Mucosa of stomach (tissue), 1 donor: ENCODE measurements at regions not wholly inside any gene's neighbourhood (a gene's known extent, or its start where the extent isn't known, plus 50 kb on each side); places are given as distances from the start of the nearest gene placed in this dataset.

ENCODE experiments used
- H3K27me3 ChIP-seq: one replicate; pipeline ENCODE4 v1.7.0; 2013; ENCODE audit warnings: mild to moderate bottlenecking, low read length; ENCODE audit not compliant: control insufficient read depth, insufficient read depth
- H3K36me3 ChIP-seq: one replicate; pipeline ENCODE4 v1.7.0; 2013; ENCODE audit warnings: low read length; ENCODE audit not compliant: control insufficient read depth, insufficient read depth
- H3K4me1 ChIP-seq: one replicate; pipeline ENCODE4 v1.7.0; 2013; ENCODE audit warnings: mild to moderate bottlenecking, low read length; ENCODE audit not compliant: control insufficient read depth, insufficient read depth
- H3K4me3 ChIP-seq: one replicate; pipeline ENCODE4 v1.7.0; 2013; ENCODE audit warnings: low read length
- H3K9ac ChIP-seq: one replicate; pipeline ENCODE4 v1.7.0; 2013; ENCODE audit warnings: mild to moderate bottlenecking, low read length, moderate library complexity
- H3K9me3 ChIP-seq: one replicate; pipeline ENCODE4 v1.7.0; 2013; ENCODE audit warnings: mild to moderate bottlenecking, low read length, moderate library complexity; ENCODE audit not compliant: control insufficient read depth
- donor health status: Pancreatic carcinoma.

GRCh38 chr1:218659911-218660677 is 315.0 kb downstream of the TGFB2 start:
- no peaks in the 10 kb centered on the region for H3K4me1 ChIP-seq
- no peaks in the 10 kb centered on the region for H3K27me3 ChIP-seq
- H3K9ac ChIP-seq: no peak overlapping the region
- no peaks in the 10 kb centered on the region for H3K36me3 ChIP-seq
- H3K9me3 ChIP-seq: no peaks in the 10 kb centered on the region
- no peak overlapping the region for H3K4me3 ChIP-seq

- Histone ChIP-seq H3K9me3 (no peaks in the 10 kb centered on the region), H3K4me3 (no peak overlapping the region), H3K4me1 (no peaks in the 10 kb centered on the region), H3K9ac (no peak overlapping the region), H3K27me3 (no peaks in the 10 kb centered on the region), H3K36me3 (no peaks in the 10 kb centered on the region)
These were observed 315.5 kb downstream of the TGFB2 start for GRCh38 chr1:218660678-218661053.

GRCh38 chr1:218661411-218661810 is 316.3 kb downstream of the TGFB2 start:
- H3K9ac ChIP-seq: no peak overlapping the region
- peaks cover 4% of the 10 kb centered on the region for H3K4me1 ChIP-seq
- H3K4me3 ChIP-seq: no peak overlapping the region
- no peaks in the 10 kb centered on the region for H3K9me3 ChIP-seq
- no peaks in the 10 kb centered on the region for H3K36me3 ChIP-seq
- no peaks in the 10 kb centered on the region for H3K27me3 ChIP-seq

- H3K4me1 ChIP-seq: peaks cover 4% of the 10 kb centered on the region
- no peak overlapping the region for H3K9ac ChIP-seq
- no peaks in the 10 kb centered on the region for H3K36me3 ChIP-seq
- no peaks in the 10 kb centered on the region for H3K27me3 ChIP-seq
- H3K4me3 ChIP-seq: no peak overlapping the region
- H3K9me3 ChIP-seq: no peaks in the 10 kb centered on the region
These were observed 319.4 kb downstream of the TGFB2 start for GRCh38 chr1:218664385-218665170.

GRCh38 chr1:218665221-218665620 is 320.1 kb downstream of the TGFB2 start:
- no peaks in the 10 kb centered on the region for H3K27me3 ChIP-seq
- no peaks in the 10 kb centered on the region for H3K9me3 ChIP-seq
- H3K4me1 ChIP-seq: peaks cover 4% of the 10 kb centered on the region
- H3K9ac ChIP-seq: no peak overlapping the region
- no peaks in the 10 kb centered on the region for H3K36me3 ChIP-seq
- H3K4me3 ChIP-seq: no peak overlapping the region

- Histone ChIP-seq H3K27me3 (no peaks in the 10 kb centered on the region), H3K9ac (no peak overlapping the region)
These were observed 321.1 kb downstream of the TGFB2 start for GRCh38 chr1:218666263-218666662.

GRCh38 chr1:218667781-218668516 is 322.8 kb downstream of the TGFB2 start:
- Histone ChIP-seq H3K4me1 (peaks cover 4% of the 10 kb centered on the region), H3K4me3 (no peak overlapping the region), H3K9ac (no peak overlapping the region), H3K27me3 (no peaks in the 10 kb centered on the region), H3K9me3 (no peaks in the 10 kb centered on the region), H3K36me3 (no peaks in the 10 kb centered on the region)

More at GRCh38 chr1:218666263-218666662, 321.1 kb downstream of the TGFB2 start:
- no peaks in the 10 kb centered on the region for H3K36me3 ChIP-seq
- H3K4me3 ChIP-seq: no peak overlapping the region
- H3K9me3 ChIP-seq: no peaks in the 10 kb centered on the region
- H3K4me1 ChIP-seq: peaks cover 4% of the 10 kb centered on the region

- no peaks in the 10 kb centered on the region for H3K9me3 ChIP-seq
- H3K4me1 ChIP-seq: peaks cover 4% of the 10 kb centered on the region
- H3K27me3 ChIP-seq: no peaks in the 10 kb centered on the region
- no peak overlapping the region for H3K9ac ChIP-seq
- H3K36me3 ChIP-seq: no peaks in the 10 kb centered on the region
- H3K4me3 ChIP-seq: no peak overlapping the region
These were observed 324.3 kb downstream of the TGFB2 start for GRCh38 chr1:218669431-218669830.

- H3K4me1 ChIP-seq: peaks cover 3% of the 10 kb centered on the region
- H3K4me3 ChIP-seq: no peak overlapping the region
- H3K9me3 ChIP-seq: no peaks in the 10 kb centered on the region
- H3K9ac ChIP-seq: no peak overlapping the region
- no peaks in the 10 kb centered on the region for H3K27me3 ChIP-seq
- H3K36me3 ChIP-seq: no peaks in the 10 kb centered on the region
These were observed 325.7 kb downstream of the TGFB2 start for GRCh38 chr1:218670875-218671274.

- Histone ChIP-seq H3K36me3 (no peaks in the 10 kb centered on the region), H3K27me3 (no peaks in the 10 kb centered on the region), H3K4me3 (no peak overlapping the region)
These were observed 326.4 kb downstream of the TGFB2 start for GRCh38 chr1:218671573-218671972.

GRCh38 chr1:218673170-218673569 is 328.0 kb downstream of the TGFB2 start:
- no peaks in the 10 kb centered on the region for H3K27me3 ChIP-seq
- H3K9ac ChIP-seq: no peak overlapping the region
- H3K4me3 ChIP-seq: no peak overlapping the region
- H3K9me3 ChIP-seq: no peaks in the 10 kb centered on the region
- H3K36me3 ChIP-seq: no peaks in the 10 kb centered on the region
- no peaks in the 10 kb centered on the region for H3K4me1 ChIP-seq

More at GRCh38 chr1:218671573-218671972, 326.4 kb downstream of the TGFB2 start:
- Histone ChIP-seq H3K4me1 (no peaks in the 10 kb centered on the region), H3K9me3 (no peaks in the 10 kb centered on the region), H3K9ac (no peak overlapping the region)

- H3K4me1 ChIP-seq: no peaks in the 10 kb centered on the region
- no peaks in the 10 kb centered on the region for H3K36me3 ChIP-seq
- H3K9me3 ChIP-seq: no peaks in the 10 kb centered on the region
- no peak overlapping the region for H3K9ac ChIP-seq
- no peak overlapping the region for H3K4me3 ChIP-seq
- H3K27me3 ChIP-seq: no peaks in the 10 kb centered on the region
These were observed 329.2 kb downstream of the TGFB2 start for GRCh38 chr1:218674280-218674773.
